ENCODE measurements at regions not wholly inside any gene's neighbourhood (a gene's known extent, or its start where the extent isn't known, plus 50 kb on each side); places are given as distances from the start of the nearest gene placed in this dataset.
"Not testable (repeated sequence)": the region's sequence is repeated elsewhere in the genome, so short reads cannot be mapped to it uniquely, and the experiment has no call there.

GRCh38 chr1:219067350-219067712 lies 106.3 kb upstream of the LYPLAL1 start:
- no peak for DNase-seq

- not testable (repeated sequence) for DNase-seq
Measured at GRCh38 chr1:219070395-219070794, 103.3 kb upstream of the LYPLAL1 start.

GRCh38 chr1:219071209-219071608 lies 102.5 kb upstream of the LYPLAL1 start:
- no peak for DNase-seq

- DNase-seq, result no peak
Measured at GRCh38 chr1:219072329-219072728, 101.3 kb upstream of the LYPLAL1 start.

- no peak for DNase-seq
Measured at GRCh38 chr1:219074084-219074728, 99.5 kb upstream of the LYPLAL1 start.

GRCh38 chr1:219075121-219075879 lies 98.4 kb upstream of the LYPLAL1 start:
- DNase-seq, result no peak

- no peak for DNase-seq
Measured at GRCh38 chr1:219076326-219076937, 97.2 kb upstream of the LYPLAL1 start.

- not testable (repeated sequence) for DNase-seq
Measured at GRCh38 chr1:219077767-219078166, 95.9 kb upstream of the LYPLAL1 start.

- DNase-seq, result no peak
Measured at GRCh38 chr1:219081943-219082925, 91.4 kb upstream of the LYPLAL1 start.

- no peak for DNase-seq
Measured at GRCh38 chr1:219083631-219084030, 90.0 kb upstream of the LYPLAL1 start.

- DNase-seq, result no peak
Measured at GRCh38 chr1:219085082-219085481, 88.6 kb upstream of the LYPLAL1 start.

GRCh38 chr1:219085988-219086387 lies 87.7 kb upstream of the LYPLAL1 start:
- no peak for DNase-seq

- DNase-seq, result no peak
Measured at GRCh38 chr1:219086956-219087469, 86.7 kb upstream of the LYPLAL1 start.

GRCh38 chr1:219088778-219089557 lies 84.7 kb upstream of the LYPLAL1 start:
- DNase-seq, result no peak

GRCh38 chr1:219090607-219091006 lies 83.1 kb upstream of the LYPLAL1 start:
- DNase-seq, result no peak

- DNase-seq, result no peak
Measured at GRCh38 chr1:219092206-219092605, 81.5 kb upstream of the LYPLAL1 start.

- no peak for DNase-seq
Measured at GRCh38 chr1:219099307-219099706, 74.4 kb upstream of the LYPLAL1 start.

- DNase-seq, result no peak
Measured at GRCh38 chr1:219100059-219100458, 73.6 kb upstream of the LYPLAL1 start.

GRCh38 chr1:219102466-219102865 lies 71.2 kb upstream of the LYPLAL1 start:
- not testable (repeated sequence) for DNase-seq

- no peak for DNase-seq
Measured at GRCh38 chr1:219105893-219106292, 67.8 kb upstream of the LYPLAL1 start.

GRCh38 chr1:219109424-219110018 lies 64.2 kb upstream of the LYPLAL1 start:
- DNase-seq, result no peak

Data from NCI-H146 (cell line).